NCI-H2227 (cell line): ENCODE measurements at regions not wholly inside any gene's neighbourhood (a gene's known extent, or its start where the extent isn't known, plus 50 kb on each side); places are given as distances from the start of the nearest gene placed in this dataset.
"Not testable (repeated sequence)": the region's sequence is repeated elsewhere in the genome, so short reads cannot be mapped to it uniquely, and the experiment has no call there.

Experiments
- DNase-seq: peaks from one replicate; lab custom pipeline; 2025; ENCODE audit not compliant: unreplicated experiment; lab: John Stamatoyannopoulos, UW

DNA sequence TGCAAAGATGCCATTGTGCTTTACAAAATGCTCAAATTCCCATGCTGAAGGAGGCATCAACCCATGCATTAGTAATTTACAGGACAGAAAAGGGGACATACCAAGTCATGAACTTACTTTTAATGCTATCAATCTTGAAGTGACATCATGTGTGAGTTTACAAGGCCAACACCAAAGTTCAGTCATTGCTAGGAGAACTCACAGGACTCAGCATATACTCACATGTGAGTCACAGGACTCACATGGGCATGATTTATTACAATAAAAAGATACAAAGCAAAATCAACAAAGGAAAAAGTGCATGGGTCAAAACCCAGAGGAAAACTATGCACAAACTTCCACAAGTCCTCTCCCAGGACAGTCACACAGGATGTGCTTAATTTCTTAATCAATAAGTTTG, 1656.0 kb downstream of the MRPL39 start:
- no peak for DNase-seq

DNA sequence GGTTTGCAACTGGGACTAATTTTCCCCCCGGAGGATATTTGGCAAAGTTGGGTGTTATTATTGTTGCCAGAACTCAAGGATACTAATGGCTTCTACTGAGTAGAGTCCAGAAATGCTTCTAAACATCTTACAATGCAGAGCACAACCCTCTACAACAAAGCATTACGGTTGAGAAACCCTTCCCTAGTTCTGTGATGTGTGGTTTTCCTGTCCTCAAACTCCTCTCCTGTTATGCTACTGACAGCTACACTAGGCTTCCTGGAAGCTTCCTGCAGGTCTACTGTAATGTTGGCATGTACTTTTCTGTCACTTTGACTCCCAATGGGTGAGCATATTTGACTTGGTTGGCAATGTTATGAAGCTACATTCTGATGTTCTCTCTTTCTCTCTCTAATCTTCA, 1656.9 kb downstream of the MRPL39 start:
- DNase-seq = no peak

DNA sequence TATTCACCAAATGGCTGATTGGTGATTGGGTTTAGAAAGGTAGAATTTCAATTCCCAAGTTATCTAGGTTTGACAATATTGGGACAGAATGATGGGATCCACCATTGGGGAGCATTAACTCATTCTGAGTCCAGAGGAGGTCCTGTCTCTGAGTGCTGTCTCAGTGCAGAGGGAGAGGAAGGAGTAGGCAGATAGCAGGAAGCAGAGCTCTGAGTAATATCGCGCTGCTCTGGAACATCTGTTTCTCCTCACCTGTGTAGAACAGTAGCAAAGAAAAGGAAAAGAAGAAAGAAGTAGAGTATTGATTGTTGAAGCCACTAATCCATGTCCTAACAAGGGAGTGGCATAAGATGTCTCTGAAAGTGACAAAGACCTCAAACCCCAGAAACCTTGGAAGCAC, 1657.8 kb downstream of the MRPL39 start:
- DNase-seq = no peak

DNA sequence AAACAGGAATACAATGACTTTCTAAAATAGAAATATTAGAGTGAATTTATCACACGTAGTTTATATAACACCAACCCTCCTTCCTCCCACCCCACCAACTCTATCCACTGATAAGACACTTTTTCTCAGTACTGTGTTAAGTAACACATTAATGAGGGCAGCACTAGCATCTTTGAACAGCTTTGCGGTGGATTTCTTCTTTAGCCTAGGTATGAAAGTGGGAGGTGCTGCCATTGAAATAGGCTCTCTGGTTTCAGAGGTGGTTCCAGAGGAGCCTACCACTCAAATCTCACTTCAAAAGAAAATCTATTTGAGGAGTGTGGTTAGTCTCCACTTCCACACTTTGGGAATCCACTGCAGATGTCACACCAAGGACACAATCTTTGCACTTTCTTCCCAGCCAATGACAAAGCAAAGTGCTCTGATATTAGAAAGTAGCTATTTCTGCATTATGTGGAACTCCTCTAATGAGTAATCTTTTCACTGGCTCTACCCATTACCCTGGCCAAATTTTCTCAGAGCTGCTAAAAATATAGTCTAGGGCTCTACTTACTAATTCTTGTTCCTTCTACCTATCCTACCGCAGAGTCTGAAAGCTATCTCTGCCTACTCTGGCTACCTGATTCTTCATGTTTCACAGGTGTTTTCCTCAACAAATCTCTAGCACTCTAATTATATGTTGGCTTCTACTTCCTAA, 1667.8 kb downstream of the MRPL39 start:
- DNase-seq = no peak

DNA sequence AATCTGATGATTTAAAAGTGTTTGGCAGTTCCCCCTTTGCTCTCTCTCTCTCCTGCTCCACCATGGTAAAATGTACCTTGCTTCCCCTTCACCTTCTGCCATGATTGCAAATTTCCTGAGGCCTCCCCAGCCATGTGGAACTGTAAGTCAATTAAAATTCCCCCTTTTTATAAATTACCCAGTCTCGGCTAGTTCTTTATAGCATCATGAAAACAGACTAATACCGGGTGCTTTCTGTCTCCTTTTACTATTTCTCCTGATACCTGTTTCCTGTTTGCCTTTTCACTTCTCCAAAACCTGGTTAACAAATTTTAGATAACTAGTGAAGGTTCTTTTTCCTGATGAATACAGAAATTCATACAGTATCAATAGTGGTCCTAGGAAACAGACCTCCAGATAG, 1670.3 kb downstream of the MRPL39 start:
- no peak for DNase-seq

DNA sequence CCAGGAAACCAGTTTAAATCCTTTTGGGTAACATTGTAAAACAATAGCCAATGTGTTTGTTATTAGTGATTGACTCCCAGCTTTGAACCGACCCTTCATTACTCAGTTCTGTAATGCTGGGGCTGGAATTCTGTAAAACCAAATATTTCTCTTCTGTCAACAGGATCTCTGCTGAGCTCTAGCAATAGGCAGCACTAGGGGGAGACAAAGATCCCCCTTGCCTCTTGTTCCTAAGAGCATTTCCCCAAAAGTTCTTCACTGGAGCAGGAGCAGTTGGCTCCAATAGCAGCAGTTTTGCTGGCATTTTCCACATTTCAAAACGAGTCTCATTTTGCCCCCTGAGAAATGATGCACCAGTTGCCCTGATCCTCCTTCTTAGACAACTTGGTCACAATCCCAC, 1671.1 kb downstream of the MRPL39 start:
- no peak for DNase-seq

DNA sequence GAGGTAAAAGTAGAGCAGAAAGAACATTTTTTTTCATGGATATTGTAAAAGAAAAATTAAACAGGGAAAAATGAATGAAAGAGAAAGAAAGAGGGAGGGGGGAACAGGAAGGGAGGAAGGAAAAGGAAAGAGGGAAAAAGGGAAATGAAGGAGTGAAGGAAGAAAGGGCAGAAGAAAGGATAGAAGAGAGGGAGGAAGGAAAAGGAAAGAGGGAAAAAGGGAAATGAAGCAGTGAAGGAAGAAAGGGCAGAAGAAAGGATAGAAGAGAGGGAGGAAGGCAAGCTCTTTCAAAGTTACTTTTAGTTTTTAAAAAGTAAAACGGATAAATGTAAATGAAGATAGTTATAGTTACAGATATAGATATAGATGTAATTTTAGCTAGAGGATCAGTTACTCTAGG, 1676.7 kb downstream of the MRPL39 start:
- DNase-seq = no peak

DNA sequence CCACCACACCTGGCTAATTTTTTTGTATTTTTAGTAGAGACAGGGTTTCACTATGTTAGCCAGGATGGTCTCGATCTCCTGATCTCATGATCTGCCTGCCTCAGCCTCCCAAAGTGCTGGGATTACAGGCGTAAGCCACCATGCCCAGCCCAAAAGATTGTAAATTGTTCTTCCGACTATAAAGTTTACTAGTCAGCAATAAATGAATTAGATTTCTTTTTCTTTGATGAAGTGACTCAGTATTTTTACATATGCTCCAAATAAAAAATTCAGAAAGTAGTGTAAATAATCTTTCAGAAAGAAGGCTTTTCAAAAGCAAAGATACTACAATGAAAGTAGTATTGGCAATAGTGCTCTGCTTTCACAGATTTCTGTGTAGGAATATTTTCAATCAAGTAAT, 1680.9 kb downstream of the MRPL39 start:
- not testable (repeated sequence) for DNase-seq

DNA sequence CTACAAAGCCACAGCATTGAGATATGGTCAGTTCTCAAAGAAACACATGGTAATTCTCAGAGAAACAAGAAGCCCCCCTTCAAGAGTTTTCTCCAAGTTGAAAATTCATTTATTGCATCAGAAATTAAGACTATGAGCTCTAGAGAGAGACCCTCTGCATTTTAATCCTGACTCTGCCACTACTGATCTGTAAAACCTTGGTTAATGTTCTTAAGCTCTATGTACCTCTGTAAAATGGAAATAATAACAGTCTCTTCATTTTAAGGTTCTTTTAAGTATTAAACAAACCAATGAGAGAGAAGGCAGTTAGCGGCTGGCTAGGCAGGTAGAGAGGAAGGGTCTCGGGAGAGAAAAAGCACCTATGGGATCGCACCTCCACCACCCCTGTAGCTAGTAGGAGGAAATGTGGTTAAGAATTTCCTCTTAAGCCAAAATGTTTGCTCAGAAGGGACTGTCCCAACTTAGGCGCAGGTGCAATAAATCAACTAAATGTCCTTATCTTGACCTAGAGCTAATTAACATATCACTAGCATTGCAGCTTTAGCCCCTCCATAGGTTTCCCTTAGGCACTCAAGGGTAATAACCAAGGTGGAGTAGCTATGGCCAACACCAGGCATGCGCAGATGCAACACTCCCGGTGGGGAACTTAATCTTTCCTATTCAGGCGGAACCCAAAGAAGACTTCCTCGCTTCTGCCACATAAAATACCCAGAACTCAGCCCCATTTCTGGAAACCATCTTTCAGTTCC, 1685.4 kb downstream of the MRPL39 start:
- DNase-seq = no peak

DNA sequence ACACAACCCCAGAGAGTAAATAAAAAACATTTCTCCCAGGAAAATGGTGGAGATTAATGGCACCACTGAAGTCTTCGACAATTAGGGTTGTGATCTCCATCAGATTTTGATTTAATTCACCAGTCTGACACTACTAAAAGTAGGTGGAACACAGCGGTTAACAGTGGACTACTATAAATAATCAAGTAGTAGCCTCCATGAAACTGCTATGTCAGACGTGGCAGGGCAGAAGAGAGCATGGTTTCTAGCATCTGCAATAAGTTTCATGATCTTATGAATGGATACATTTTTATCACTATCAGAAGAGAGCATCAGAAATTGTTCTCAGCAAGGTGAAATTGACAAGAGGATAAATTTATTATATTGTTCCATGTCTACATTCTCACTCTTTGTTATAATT, 1706.6 kb downstream of the MRPL39 start:
- DNase-seq = no peak

DNA sequence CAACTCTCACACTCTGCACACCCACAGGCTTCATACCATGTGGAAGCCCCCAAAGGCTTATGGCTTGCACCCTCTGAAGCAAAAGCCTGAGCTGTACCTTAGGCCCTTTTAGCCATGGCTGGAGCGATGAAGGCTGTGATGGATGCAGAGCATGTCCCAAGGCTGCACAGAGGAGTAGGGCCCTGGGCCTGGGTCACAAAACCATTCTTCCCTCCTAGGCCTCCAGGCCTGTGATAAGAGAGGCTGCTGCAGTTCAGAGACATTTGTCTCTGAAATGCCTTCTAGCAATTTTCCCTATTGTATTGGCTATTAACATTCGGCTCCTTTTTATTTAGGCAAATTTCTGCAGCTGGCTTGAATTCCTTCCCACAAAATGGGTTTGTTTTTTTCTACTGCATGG, 1707.7 kb downstream of the MRPL39 start:
- DNase-seq = no peak

DNA sequence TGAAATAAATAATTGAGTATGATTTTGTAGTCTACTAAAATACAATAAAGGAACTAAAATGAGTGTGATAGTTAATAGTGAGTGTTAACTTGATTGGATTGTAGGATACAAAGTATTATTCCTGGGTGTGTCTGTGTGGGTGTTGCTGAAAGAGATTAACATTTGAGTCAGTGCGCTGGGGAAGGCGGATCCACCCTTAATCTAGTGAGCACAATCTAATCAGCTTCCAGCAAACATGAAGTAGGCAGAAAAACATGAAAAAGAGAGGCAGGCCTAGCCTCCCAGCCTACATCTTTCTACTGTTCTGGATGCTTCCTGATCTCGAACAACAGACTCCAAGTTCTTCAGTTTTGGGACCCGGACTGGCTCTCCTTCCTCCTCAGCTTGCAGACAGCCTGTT, 1716.6 kb downstream of the MRPL39 start:
- no peak for DNase-seq

DNA sequence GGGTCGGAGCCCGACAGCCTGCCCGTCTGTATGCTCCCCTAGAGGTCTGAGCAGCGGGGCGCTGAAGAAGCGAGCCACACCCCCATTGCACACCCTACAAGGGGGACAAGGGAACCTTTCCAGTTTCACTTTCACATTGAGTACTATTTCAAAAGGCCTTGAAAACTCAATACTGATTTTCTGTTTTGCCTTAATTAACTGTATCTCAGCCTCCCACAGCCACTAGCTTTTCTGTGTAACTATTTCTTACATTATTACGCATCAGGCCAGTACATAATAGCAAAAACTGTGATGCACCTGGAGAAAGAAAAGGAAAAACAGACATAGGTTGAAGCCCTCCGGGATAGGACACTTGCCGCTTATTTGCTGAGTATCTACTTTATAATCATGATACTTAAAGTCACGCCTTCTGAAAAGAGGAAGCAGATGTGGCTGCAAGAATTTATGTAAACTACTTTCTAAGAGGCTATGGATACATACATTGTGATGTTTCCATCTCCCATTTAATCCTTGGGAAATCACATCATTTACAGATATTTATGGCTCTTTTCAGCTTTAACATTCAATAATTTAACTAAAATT, 1719.5 kb downstream of the MRPL39 start:
- DNase-seq = no peak

DNA sequence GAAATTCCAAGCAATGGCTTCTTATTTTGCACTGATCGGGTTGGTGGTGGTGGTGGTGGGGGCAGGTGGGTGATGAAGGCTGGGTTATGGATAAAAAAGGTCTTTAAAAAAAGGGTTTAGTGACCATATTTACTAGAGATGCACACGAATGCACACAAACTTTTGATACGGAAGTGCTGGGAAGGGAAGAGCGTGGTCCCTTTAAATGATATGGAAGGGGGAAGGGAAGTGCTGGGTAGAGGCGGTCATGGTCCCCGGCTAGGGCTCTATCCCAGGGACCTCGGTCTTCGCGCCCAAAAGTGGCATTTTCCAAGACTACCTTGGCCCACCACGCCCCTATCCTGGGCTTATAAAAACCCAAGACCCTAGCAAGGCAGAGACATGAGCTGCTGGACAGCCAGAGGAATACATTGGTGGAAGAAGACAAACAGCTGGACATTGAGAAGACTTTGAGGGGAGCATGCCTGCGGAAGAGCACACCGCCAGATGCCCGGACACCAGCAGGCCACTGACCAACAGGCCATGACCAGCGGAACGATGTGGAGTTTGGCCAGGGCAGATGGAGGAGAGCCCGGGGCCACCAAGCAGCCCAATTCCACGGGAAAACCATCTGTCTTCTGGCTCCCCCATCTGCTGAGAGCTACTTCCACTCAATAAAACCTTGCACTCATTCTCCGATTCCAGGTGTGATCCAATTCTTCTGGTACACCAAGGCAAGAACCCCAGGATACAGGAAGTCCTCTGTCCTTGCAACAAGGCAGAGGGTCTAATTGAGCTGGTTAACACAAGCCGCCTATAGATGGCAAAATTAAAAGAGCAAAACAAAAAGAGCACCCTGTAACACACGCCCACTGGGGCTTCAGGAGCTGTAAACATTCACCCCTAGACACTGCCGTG, 1720.2 kb downstream of the MRPL39 start:
- no peak for DNase-seq

DNA sequence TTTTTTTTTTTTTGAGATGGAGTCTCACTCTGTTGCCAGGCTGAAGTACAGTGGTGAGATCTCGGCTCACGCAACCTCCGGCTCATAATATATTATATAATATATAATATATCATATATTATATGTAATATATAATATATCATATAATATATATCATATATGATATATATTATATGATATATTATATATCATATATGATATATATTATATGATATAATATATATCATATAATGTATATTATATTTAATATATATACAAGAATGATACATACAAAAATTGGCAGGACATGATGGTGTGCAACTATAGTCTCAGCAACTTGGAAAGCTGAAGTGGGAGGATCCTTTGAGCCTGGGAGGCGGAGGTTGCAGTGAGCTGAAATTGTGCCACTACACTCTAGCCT, 1725.5 kb downstream of the MRPL39 start:
- DNase-seq = no peak

DNA sequence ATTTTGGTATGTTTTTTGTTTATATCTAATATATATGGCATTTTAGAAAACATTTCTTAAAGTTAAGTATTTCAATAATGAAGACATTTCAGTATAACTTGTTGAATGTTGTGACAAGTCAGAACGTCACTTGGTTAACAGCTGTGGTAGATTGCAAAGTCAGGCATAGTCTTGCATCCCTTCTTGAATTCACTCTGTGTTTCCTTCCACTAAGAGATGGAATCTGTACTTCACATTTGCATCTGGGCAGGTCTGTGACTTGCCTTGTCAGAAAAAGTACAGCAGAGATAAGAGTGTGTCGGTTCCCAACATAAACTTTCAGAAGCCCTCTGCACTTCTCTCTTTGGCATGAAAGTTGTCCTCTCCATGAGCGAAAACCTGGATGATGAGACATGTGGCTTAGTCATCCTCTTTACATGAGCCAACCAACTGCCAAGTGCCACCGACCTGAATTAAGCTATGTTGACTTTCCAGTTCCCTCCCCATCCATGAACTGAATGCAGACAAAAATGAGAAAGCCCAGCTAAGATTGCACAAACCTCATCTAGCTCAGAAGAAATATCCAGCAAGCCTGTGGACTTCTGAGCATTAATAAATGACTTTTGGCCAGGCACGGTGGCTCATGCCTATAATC, 1730.2 kb downstream of the MRPL39 start:
- no peak for DNase-seq

DNA sequence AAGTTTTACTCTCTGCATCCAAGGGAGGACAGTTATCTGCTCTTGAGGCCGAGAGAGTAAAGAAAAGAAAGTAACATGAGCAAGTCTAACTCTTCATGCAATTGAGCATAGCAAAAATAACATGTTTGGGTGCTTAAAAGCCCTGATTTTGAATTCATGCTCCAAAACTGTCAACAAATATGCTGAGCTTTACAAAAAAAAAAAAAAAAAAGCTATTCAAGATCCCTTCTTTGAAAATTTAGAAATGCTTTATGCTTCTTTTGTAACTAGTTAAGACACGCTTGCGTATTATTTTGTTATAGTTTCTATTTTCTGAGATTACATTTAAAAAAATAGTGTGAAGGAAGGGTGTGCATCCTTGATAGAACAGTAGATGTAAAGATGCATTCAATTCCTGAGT, 1733.0 kb downstream of the MRPL39 start:
- no peak for DNase-seq

DNA sequence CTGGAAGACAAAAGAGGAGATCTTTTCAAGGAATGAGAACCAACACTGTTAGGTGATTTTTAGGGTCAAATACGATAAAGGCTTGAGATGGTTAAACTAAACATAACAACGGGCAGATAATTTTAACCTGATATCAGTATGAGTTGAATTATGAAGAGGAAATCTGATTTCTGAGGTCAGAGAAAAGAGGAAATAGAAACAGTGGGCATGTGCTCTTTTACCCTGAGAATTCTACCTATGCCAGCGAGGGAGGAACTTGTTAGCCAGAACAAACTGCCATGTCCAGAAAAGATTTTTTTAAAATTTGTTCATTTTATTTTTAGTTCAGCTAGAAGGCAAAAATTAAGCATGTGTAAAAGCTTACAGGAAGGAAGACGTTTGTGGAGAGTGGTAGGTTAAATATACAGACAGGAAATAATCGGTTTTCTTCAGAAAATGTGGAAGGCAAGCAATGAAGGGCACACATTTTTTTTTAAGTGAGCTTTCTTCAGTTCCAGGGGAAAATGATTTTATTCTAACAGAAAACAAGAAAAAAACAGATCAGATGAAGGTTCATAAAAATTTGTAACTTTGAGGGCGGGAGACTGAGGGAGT, 1745.3 kb downstream of the MRPL39 start:
- no peak for DNase-seq

DNA sequence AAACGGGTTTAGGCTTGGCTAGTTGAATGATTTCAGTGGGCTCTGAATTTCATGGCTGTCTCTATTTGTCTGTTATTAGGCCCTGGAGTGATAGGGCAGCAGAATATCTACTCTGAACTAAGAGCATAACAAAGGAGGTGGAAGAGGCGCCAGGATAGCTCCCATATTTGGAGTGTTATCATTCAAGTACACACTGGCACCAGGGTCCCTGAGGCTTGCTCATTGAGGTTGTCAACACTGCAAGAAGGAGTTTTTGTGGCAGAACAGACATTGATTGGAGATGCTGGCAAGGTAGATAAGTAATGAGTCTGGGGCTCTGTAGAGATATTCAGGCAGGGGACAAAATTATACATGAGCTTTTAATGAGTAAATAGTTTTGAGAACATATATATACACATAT, 1748.4 kb downstream of the MRPL39 start:
- DNase-seq = no peak

DNA sequence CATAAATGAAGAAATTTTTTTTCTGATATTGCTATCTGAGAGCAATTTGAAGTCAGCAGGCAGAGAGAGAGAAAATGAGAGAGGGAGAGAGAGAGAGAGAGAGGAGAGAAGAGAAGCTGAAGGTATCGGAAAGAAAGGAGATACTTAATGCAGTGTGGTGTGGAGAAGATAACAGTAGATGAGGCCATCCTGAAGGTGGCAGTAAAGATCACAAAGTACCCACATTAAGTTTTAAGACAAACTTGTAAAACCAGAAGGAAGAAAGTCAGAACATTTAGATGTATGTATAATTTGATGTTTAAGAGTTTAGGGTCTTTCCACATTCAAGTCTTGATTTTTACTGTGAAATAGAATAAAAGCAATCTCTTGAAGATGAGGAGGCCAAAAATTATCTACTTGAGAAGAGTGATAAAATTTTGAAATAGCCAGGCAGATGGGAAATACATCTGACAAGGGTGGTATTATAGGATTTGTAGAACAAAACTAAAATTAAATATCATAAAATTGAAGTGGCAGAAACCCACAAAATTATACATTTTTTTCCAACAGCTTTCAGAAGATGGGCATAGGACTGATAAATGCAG, 1753.4 kb downstream of the MRPL39 start:
- no peak for DNase-seq
